HCT116 (cell line): ENCODE measurements at regions not wholly inside any gene's neighbourhood (a gene's known extent, or its start where the extent isn't known, plus 50 kb on each side); places are given as distances from the start of the nearest gene placed in this dataset.

Experiments
- CEBPB ChIP-seq: IDR thresholded peaks from 2 replicates; pipeline ENCODE4 v1.6.1; 2012; ENCODE audit warnings: low read depth
- CTCF ChIP-seq, 3 experiments: fragments of 200-600 bp in 1 of 3; sonication (generic) in 1 of 3; IDR thresholded peaks in 2 of 3; conservative IDR thresholded peaks in 1 of 3; 2 replicates each; pipeline ENCODE4 v1.5.1; 2012 to 2017; ENCODE audit warnings: low read depth in 2 of 3, low read length in 2 of 3, antibody characterized with exemption in 1 of 3, borderline replicate concordance in 1 of 3, control low read depth in 1 of 3, mild to moderate bottlenecking in 1 of 3, mixed read lengths in 1 of 3, mixed run types in 1 of 3, moderate library complexity in 1 of 3; ENCODE audit not compliant: insufficient read depth in 1 of 3
- ELF1 ChIP-seq: IDR thresholded peaks from 2 replicates; pipeline ENCODE4 v1.6.1; 2012; ENCODE audit warnings: low read depth, borderline replicate concordance
- EZH2 ChIP-seq: fragments of 200-600 bp; sonication (generic); IDR thresholded peaks from 2 replicates; pipeline ENCODE4 v1.6.1; 2017; ENCODE audit warnings: antibody characterized with exemption, mixed run types
- JUND ChIP-seq: IDR thresholded peaks from 2 replicates; pipeline ENCODE4 v1.6.1; 2012
- POLR2A ChIP-seq: IDR thresholded peaks from 2 replicates; pipeline ENCODE4 v1.7.0; 2011; ENCODE audit warnings: borderline replicate concordance; ENCODE audit not compliant: insufficient read depth, insufficient read length; ENCODE audit errors: extremely low read depth
- POLR2AphosphoS5 ChIP-seq: IDR thresholded peaks from 2 replicates; pipeline ENCODE4 v1.6.1; 2011; ENCODE audit warnings: mild to moderate bottlenecking, low read depth, low read length, moderate library complexity
- REST ChIP-seq: IDR thresholded peaks from 2 replicates; pipeline ENCODE4 v1.6.1; 2012; ENCODE audit warnings: low read depth
- SIN3A ChIP-seq: IDR thresholded peaks from 2 replicates; pipeline ENCODE4 v1.6.1; 2012; ENCODE audit warnings: low read depth
- SP1 ChIP-seq: IDR thresholded peaks from 2 replicates; pipeline ENCODE4 v1.6.1; 2012; ENCODE audit warnings: low read depth
- TCF7L2 ChIP-seq: IDR thresholded peaks from 2 replicates; pipeline ENCODE4 v1.7.0; 2011; ENCODE audit warnings: borderline replicate concordance, inconsistent platforms; ENCODE audit not compliant: insufficient read depth, insufficient read length; ENCODE audit errors: extremely low read depth
- YY1 ChIP-seq: IDR thresholded peaks from 2 replicates; pipeline ENCODE4 v1.6.1; 2011; ENCODE audit warnings: low read length, low read depth, moderate library complexity, mild to moderate bottlenecking; ENCODE audit not compliant: insufficient replicate concordance; ENCODE audit errors: extremely low read depth
- ZBTB33 ChIP-seq: IDR thresholded peaks from 2 replicates; pipeline ENCODE4 v1.6.1; 2011; ENCODE audit warnings: mild to moderate bottlenecking, low read length, moderate library complexity; ENCODE audit not compliant: insufficient replicate concordance; ENCODE audit errors: extremely low read depth
- ZNF274 ChIP-seq: fragments of 200-500 bp; sonication (Bioruptor generic); IDR thresholded peaks from 2 replicates; pipeline ENCODE4 v1.6.1; 2014; ENCODE audit warnings: mild to moderate bottlenecking, low read depth, low read length, inconsistent platforms

- TF ChIP-seq POLR2A (no peak), YY1 (no peak), CTCF (IDR thresholded peaks at IDR 0.05 in 2 of 3, conservative IDR thresholded peaks at IDR 0.05 in 1 of 3; ENCODE audit: borderline replicate concordance in 1 of 3, insufficient read depth in 1 of 3, low read depth in 2 of 3, low read length in 2 of 3) (no peak), SIN3A (no peak), ZNF274 (no peak), POLR2AphosphoS5 (no peak), JUND (no peak), EZH2 (no peak), ZBTB33 (no peak), TCF7L2 (no peak), ELF1 (no peak), REST (no peak), SP1 (no peak), CEBPB (no peak)
Observed at GRCh38 chr2:219946021-219946420, 318.6 kb downstream of the SLC4A3 start.
